Ishikawa (cell line): ENCODE measurements at regions not wholly inside any gene's neighbourhood (a gene's known extent, or its start where the extent isn't known, plus 50 kb on each side); places are given as distances from the start of the nearest gene placed in this dataset.

Source experiments
- CEBPB ChIP-seq: IDR thresholded peaks from 2 replicates; pipeline ENCODE4 v1.6.1; 2012
- EGR1 ChIP-seq: IDR thresholded peaks from 2 replicates; pipeline ENCODE4 v1.6.1; 2012
- EP300 ChIP-seq: IDR thresholded peaks from 2 replicates; pipeline ENCODE4 v1.6.1; 2012; ENCODE audit warnings: borderline replicate concordance
- FOXM1 ChIP-seq: IDR thresholded peaks from 2 replicates; pipeline ENCODE4 v1.6.1; 2012; ENCODE audit warnings: low read depth, borderline replicate concordance
- RAD21 ChIP-seq: IDR thresholded peaks from 2 replicates; pipeline ENCODE4 v1.6.1; 2012; ENCODE audit warnings: low read depth
- REST ChIP-seq: IDR thresholded peaks from 2 replicates; pipeline ENCODE4 v1.6.1; 2012; ENCODE audit warnings: low read depth, mild to moderate bottlenecking
- TEAD4 ChIP-seq: IDR thresholded peaks from 2 replicates; pipeline ENCODE4 v1.6.1; 2012
- YY1 ChIP-seq: IDR thresholded peaks from 2 replicates; pipeline ENCODE4 v1.6.1; 2012; ENCODE audit warnings: low read depth
- ZBTB7A ChIP-seq: IDR thresholded peaks from 2 replicates; pipeline ENCODE4 v1.6.1; 2012; ENCODE audit warnings: low read depth
- TF ChIP-seq, protein P1 (sequence below): IDR thresholded peaks from 2 replicates; pipeline ENCODE4 v1.6.1; 2012

GRCh38 chr14:86902176-86902950 lies 1090.6 kb downstream of the GALC start:
- no peak for TF ChIP-seq ZBTB7A
- no peak for TF ChIP-seq RAD21
- TF ChIP-seq FOXM1, result no peak
- TF ChIP-seq EP300, result no peak
- no peak for TF ChIP-seq REST
- no peak for TF ChIP-seq EGR1
- TF ChIP-seq CEBPB, result no peak
- no peak for TF ChIP-seq TEAD4
- TF ChIP-seq, protein P1, sequence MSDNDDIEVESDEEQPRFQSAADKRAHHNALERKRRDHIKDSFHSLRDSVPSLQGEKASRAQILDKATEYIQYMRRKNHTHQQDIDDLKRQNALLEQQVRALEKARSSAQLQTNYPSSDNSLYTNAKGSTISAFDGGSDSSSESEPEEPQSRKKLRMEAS, result no peak
- no peak for TF ChIP-seq YY1
